ENCODE measurements at regions not wholly inside any gene's neighbourhood (a gene's known extent, or its start where the extent isn't known, plus 50 kb on each side); places are given as distances from the start of the nearest gene placed in this dataset.

DNA sequence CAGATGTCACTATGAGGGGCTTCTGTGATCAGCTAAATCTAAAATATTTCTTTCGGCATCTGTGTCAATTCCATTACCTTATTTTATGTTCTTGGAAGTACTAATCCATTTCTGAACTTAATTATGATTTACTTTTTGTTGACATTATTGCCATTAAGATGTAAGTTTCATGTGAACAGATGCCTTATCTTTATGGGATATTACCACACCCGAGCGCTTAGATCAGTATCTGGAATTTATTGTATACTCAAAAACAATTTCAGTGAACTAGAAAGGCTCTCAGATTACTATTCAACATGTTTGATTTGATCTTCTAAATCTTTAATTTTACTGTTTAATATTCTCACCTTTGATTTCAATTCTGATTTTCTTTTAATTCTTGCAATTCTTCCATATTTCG, 567.7 kb upstream of the TLE4 start:
- Histone ChIP-seq H3K79me2 (ENCODE audit: insufficient read depth, low read length) (no peaks in the 10 kb centered on the region), H3K9ac (ENCODE audit: low read length) (no peak overlapping the region), H3K9me3 (ENCODE audit: insufficient read depth, low read depth, low read length) (no peaks in the 10 kb centered on the region), H3K36me3 (ENCODE audit: insufficient read depth, low read length) (no peaks in the 10 kb centered on the region), H3K27me3 (ENCODE audit: insufficient read depth, low read length) (no peaks in the 10 kb centered on the region), H3K4me3 (ENCODE audit: insufficient read depth, low read depth, low read length) (no peak overlapping the region), H4K20me1 (ENCODE audit: insufficient read depth, low read length) (no peaks in the 10 kb centered on the region), H3K4me1 (ENCODE audit: insufficient read depth, low read length) (no peaks in the 10 kb centered on the region), H3K4me2 (ENCODE audit: low read length) (no peak overlapping the region), H3K27ac (ENCODE audit: low read depth, low read length) (no peak overlapping the region), H2AFZ (ENCODE audit: low read depth, low read length) (no peak overlapping the region)
- no peak overlapping the region for H3K4me3 Mint-ChIP-seq (ENCODE audit: unreplicated experiment)
- H3K27ac Mint-ChIP-seq (ENCODE audit: unreplicated experiment): no peak overlapping the region
- H3K9me3 Mint-ChIP-seq (ENCODE audit: unreplicated experiment): no peaks in the 10 kb centered on the region
- TF ChIP-seq CTCF (IDR thresholded peaks at IDR 0.05; ENCODE audit: insufficient read depth, low read depth, low read length) (no peak), EZH2 (IDR thresholded peaks at IDR 0.05; ENCODE audit: insufficient read depth, low read length) (no peak)
- H3K27me3 Mint-ChIP-seq (ENCODE audit: low read depth, unreplicated experiment): no peaks in the 10 kb centered on the region
- FAIRE-seq (no peak), DNase-seq (ENCODE audit: low read depth) (no peak)
- H3K4me1 Mint-ChIP-seq (ENCODE audit: low read depth, unreplicated experiment): peaks cover 3% of the 10 kb centered on the region
- no peaks in the 10 kb centered on the region for H3K36me3 Mint-ChIP-seq (ENCODE audit: low read depth, unreplicated experiment)

DNA sequence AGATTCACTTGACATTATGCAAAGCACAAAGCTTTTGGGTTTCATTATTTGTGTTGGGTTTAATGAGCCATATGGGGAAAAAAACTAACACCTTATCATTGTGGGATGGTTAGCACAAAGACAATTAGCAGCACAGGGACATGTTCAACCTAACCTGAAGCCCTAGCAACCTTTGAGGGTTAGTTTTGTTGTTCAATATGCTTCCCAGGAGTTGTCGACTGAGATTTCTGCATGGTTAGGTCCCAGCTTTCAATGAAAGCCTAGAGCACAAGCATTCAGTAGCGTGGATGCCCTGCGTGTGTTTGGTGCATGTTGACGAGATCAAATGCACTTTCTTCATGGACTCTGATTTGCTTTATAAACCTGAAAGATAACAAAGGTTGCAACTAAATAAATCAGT, 565.2 kb upstream of the TLE4 start:
- Histone ChIP-seq H3K4me1 (ENCODE audit: insufficient read depth, low read length) (no peaks in the 10 kb centered on the region), H2AFZ (ENCODE audit: low read depth, low read length) (no peak overlapping the region), H3K36me3 (ENCODE audit: insufficient read depth, low read length) (no peaks in the 10 kb centered on the region), H3K27me3 (ENCODE audit: insufficient read depth, low read length) (no peaks in the 10 kb centered on the region), H3K79me2 (ENCODE audit: insufficient read depth, low read length) (no peaks in the 10 kb centered on the region), H3K27ac (ENCODE audit: low read depth, low read length) (no peak overlapping the region), H3K4me2 (ENCODE audit: low read length) (no peak overlapping the region), H4K20me1 (ENCODE audit: insufficient read depth, low read length) (no peaks in the 10 kb centered on the region), H3K9me3 (ENCODE audit: insufficient read depth, low read depth, low read length) (no peaks in the 10 kb centered on the region), H3K9ac (ENCODE audit: low read length) (no peak overlapping the region), H3K4me3 (ENCODE audit: insufficient read depth, low read depth, low read length) (no peak overlapping the region)
- no peak for DNase-seq (ENCODE audit: low read depth)
- H3K4me3 Mint-ChIP-seq (ENCODE audit: unreplicated experiment): no peak overlapping the region
- H3K36me3 Mint-ChIP-seq (ENCODE audit: low read depth, unreplicated experiment): no peaks in the 10 kb centered on the region
- no peak for FAIRE-seq
- no peak overlapping the region for H3K27ac Mint-ChIP-seq (ENCODE audit: unreplicated experiment)
- TF ChIP-seq CTCF (IDR thresholded peaks at IDR 0.05; ENCODE audit: insufficient read depth, low read depth, low read length) (no peak), EZH2 (IDR thresholded peaks at IDR 0.05; ENCODE audit: insufficient read depth, low read length) (no peak)
- H3K9me3 Mint-ChIP-seq (ENCODE audit: unreplicated experiment): peaks cover under 1% of the 10 kb centered on the region
- H3K4me1 Mint-ChIP-seq (ENCODE audit: low read depth, unreplicated experiment): peaks cover 4% of the 10 kb centered on the region
- H3K27me3 Mint-ChIP-seq (ENCODE audit: low read depth, unreplicated experiment): no peaks in the 10 kb centered on the region

DNA sequence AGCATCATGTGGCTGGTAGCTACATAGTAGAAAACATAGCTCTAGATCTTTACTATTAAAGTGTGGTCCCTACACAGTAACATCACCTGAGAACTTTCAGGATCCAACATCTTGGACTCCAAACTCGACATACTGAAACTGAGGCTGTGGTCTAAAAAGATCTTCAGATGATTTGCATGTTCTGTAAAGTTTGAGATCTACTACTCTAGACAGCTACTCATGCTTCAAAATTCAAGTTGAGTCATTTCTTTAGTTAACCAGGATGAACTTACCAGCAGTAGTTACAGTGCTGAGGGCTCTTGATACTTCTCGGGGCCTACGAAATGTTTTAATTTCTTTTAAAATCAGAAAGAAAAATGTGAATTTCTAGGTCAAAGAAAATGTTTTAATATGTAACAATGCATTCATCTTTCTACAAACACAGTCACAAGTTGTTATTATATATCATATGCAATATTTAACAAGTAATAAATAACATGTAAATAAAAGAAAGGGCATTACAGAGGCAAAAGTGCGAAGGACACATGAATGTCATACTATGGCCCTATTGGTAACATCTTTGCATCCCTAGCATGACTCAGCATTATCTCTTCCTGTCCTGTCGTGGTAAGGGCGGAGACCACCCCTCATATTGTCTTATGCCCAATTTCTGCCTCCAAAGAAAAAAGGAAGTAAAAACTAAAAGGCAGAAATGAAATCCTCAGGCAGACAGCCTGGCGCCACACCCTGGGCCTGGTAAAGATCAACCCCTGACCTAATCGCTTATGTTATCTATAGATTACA, 563.9 kb upstream of the TLE4 start:
- Histone ChIP-seq H3K27me3 (ENCODE audit: insufficient read depth, low read length) (no peaks in the 10 kb centered on the region), H3K27ac (ENCODE audit: low read depth, low read length) (no peak overlapping the region), H3K4me1 (ENCODE audit: insufficient read depth, low read length) (no peaks in the 10 kb centered on the region), H3K4me3 (ENCODE audit: insufficient read depth, low read depth, low read length) (no peak overlapping the region), H3K9me3 (ENCODE audit: insufficient read depth, low read depth, low read length) (no peaks in the 10 kb centered on the region), H4K20me1 (ENCODE audit: insufficient read depth, low read length) (no peaks in the 10 kb centered on the region), H3K79me2 (ENCODE audit: insufficient read depth, low read length) (no peaks in the 10 kb centered on the region), H3K4me2 (ENCODE audit: low read length) (no peak overlapping the region), H3K36me3 (ENCODE audit: insufficient read depth, low read length) (no peaks in the 10 kb centered on the region), H3K9ac (ENCODE audit: low read length) (no peak overlapping the region), H2AFZ (ENCODE audit: low read depth, low read length) (no peak overlapping the region)
- TF ChIP-seq EZH2 (IDR thresholded peaks at IDR 0.05; ENCODE audit: insufficient read depth, low read length) (no peak), CTCF (IDR thresholded peaks at IDR 0.05; ENCODE audit: insufficient read depth, low read depth, low read length) (no peak)
- FAIRE-seq (no peak), DNase-seq (ENCODE audit: low read depth) (no peak)
- H3K4me1 Mint-ChIP-seq (ENCODE audit: low read depth, unreplicated experiment): peaks cover 7% of the 10 kb centered on the region
- H3K27ac Mint-ChIP-seq (ENCODE audit: unreplicated experiment): no peak overlapping the region
- no peaks in the 10 kb centered on the region for H3K36me3 Mint-ChIP-seq (ENCODE audit: low read depth, unreplicated experiment)
- H3K27me3 Mint-ChIP-seq (ENCODE audit: low read depth, unreplicated experiment): no peaks in the 10 kb centered on the region
- peaks cover 3% of the 10 kb centered on the region for H3K9me3 Mint-ChIP-seq (ENCODE audit: unreplicated experiment)
- no peak overlapping the region for H3K4me3 Mint-ChIP-seq (ENCODE audit: unreplicated experiment)

Measured in astrocyte (in vitro differentiated cells and primary cell).